AG04450 (cell line): ENCODE measurements at regions not wholly inside any gene's neighbourhood (a gene's known extent, or its start where the extent isn't known, plus 50 kb on each side); places are given as distances from the start of the nearest gene placed in this dataset.

Experiments used
- CTCF ChIA-PET: fragments of 300-600, 350-600 bp; formaldehyde crosslinking; extraction: SDS; loops from one replicate; lab custom pipeline; 2022; ENCODE audit warnings: antibody characterized with exemption, inconsistent platforms; lab: Charles Lee
- POLR2A ChIA-PET: fragments of 350-600 bp; formaldehyde crosslinking; extraction: SDS; loops from one replicate; lab custom pipeline; 2021; ENCODE audit warnings: antibody characterized with exemption, inconsistent platforms; lab: Yijun Ruan, JAX
- DNase-seq: peaks from one replicate; pipeline ENCODE4 v3.0.0-alpha.2; 2011; ENCODE audit warnings: low read depth, low spot score
- H3K27ac ChIP-seq: one replicate; pipeline ENCODE4 v1.5.1; 2012; ENCODE audit warnings: low read depth, low read length, control low read depth
- H3K27me3 ChIP-seq: one replicate; pipeline ENCODE4 v1.6.0; 2012; ENCODE audit warnings: low read length; ENCODE audit not compliant: control insufficient read depth, insufficient read depth
- H3K4me3 ChIP-seq: 2 replicates; pipeline ENCODE4 v1.5.1; 2011; ENCODE audit warnings: mild to moderate bottlenecking, low read depth, low read length, control low read depth
- H3K9me3 ChIP-seq: 2 replicates; pipeline ENCODE4 v1.5.1; 2012; ENCODE audit warnings: low read length; ENCODE audit not compliant: control insufficient read depth, insufficient read depth
- TF ChIP-seq, protein P1 (sequence below): IDR thresholded peaks from 2 replicates; pipeline ENCODE4 v1.5.1; 2011; ENCODE audit warnings: low read depth, low read length, control low read depth, inconsistent platforms

GRCh38 chr9:134989206-134990065, 71.7 kb upstream of the FCN1 start:
- ChIA-PET POLR2A (no interaction called here), CTCF (no interaction called here)

DNA sequence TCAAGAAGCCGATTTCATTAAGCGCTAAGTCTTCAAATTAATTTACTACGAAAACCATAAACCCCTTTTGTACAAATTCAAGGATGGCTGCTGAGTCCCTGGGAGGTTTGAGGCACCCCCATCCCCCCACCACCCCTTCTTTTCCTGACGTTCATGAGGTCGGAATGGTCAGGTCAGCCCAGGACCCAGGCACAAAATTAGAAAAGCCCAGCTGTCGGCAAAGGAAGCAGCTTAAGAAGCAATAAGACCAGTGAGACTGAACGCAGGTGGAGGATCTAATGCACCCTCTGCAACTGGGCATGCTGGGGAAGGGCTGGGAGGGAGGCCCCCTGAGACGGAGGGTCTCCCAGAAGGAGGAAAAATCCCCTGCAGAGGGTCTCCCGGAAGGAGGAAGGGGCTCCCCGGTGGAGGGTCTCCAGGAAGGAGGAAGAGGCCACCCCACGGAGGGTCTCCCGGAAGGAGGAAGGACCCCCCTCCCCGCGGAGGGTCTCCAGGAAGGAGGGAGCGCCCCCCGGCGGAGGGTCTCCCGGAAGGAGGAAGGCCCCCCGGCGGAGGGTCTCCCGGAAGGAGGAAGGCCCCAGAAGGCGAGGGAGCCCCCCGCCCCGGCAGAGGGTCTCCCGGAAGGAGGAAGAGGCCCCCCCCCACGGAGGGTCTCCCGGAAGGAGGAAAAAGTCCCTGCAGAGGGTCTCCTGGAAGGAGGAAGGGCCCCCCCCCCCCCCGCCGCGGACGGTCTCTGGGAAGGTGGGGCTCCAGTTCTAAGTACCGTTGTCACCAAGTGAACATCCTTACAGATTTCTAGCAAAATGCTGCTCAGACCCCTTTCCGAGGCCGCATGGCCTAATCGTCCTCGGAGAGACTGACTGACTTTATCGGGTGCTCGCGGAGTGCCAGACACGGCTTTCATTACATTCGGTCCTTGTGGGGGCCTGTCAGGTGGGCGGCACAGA, 74.4 kb upstream of the FCN1 start:
- no peak for DNase-seq
- H3K27ac ChIP-seq, result no peak overlapping the region
- H3K9me3 ChIP-seq, result peaks cover 67% of the 10 kb centered on the region
- no peaks in the 10 kb centered on the region for H3K27me3 ChIP-seq
- no peak overlapping the region for H3K4me3 ChIP-seq
- CTCF ChIA-PET, result no interaction called here
- POLR2A ChIA-PET, result no interaction called here
- TF ChIP-seq, protein P1, sequence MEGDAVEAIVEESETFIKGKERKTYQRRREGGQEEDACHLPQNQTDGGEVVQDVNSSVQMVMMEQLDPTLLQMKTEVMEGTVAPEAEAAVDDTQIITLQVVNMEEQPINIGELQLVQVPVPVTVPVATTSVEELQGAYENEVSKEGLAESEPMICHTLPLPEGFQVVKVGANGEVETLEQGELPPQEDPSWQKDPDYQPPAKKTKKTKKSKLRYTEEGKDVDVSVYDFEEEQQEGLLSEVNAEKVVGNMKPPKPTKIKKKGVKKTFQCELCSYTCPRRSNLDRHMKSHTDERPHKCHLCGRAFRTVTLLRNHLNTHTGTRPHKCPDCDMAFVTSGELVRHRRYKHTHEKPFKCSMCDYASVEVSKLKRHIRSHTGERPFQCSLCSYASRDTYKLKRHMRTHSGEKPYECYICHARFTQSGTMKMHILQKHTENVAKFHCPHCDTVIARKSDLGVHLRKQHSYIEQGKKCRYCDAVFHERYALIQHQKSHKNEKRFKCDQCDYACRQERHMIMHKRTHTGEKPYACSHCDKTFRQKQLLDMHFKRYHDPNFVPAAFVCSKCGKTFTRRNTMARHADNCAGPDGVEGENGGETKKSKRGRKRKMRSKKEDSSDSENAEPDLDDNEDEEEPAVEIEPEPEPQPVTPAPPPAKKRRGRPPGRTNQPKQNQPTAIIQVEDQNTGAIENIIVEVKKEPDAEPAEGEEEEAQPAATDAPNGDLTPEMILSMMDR, result no peak

More at GRCh38 chr9:134989206-134990065, 71.7 kb upstream of the FCN1 start:
- Histone ChIP-seq H3K27me3 (no peaks in the 10 kb centered on the region), H3K9me3 (peaks cover 57% of the 10 kb centered on the region), H3K4me3 (no peak overlapping the region), H3K27ac (no peak overlapping the region)
- TF ChIP-seq, protein P1, result no peak
- no peak for DNase-seq

- no peaks in the 10 kb centered on the region for H3K27me3 ChIP-seq
- ChIA-PET CTCF (no interaction called here), POLR2A (no interaction called here)
- H3K9me3 ChIP-seq, result peaks cover 64% of the 10 kb centered on the region
- H3K27ac ChIP-seq, result no peak overlapping the region
- no peak overlapping the region for H3K4me3 ChIP-seq
- no peak for DNase-seq
- TF ChIP-seq, protein P1, result no peak
Observed at GRCh38 chr9:134992755-134993124, 75.0 kb upstream of the FCN1 start.

GRCh38 chr9:134993416-134993815, 75.7 kb upstream of the FCN1 start:
- POLR2A ChIA-PET, result no interaction called here
- Histone ChIP-seq H3K27me3 (no peaks in the 10 kb centered on the region), H3K9me3 (peaks cover 57% of the 10 kb centered on the region), H3K27ac (no peak overlapping the region), H3K4me3 (no peak overlapping the region)
- TF ChIP-seq, protein P1, result no peak
- no peak for DNase-seq
- CTCF ChIA-PET, result no interaction called here
